SK-N-SH (cell line): ENCODE measurements at regions not wholly inside any gene's neighbourhood (a gene's known extent, or its start where the extent isn't known, plus 50 kb on each side); places are given as distances from the start of the nearest gene placed in this dataset.

Source experiments
- EP300 ChIP-seq, 2 experiments: IDR thresholded peaks; 2 replicates each; pipeline versions ENCODE4 v1.4.0 to v1.6.1; 2012; ENCODE audit warnings: borderline replicate concordance in 1 of 2, low read depth in 1 of 2, low read length in 1 of 2
- FOXM1 ChIP-seq: IDR thresholded peaks from 2 replicates; pipeline ENCODE4 v1.4.0; 2012; ENCODE audit warnings: low read depth, mild to moderate bottlenecking
- RAD21 ChIP-seq: IDR thresholded peaks from 2 replicates; pipeline ENCODE4 v1.6.1; 2012; ENCODE audit warnings: mild to moderate bottlenecking, low read length
- RCOR1 ChIP-seq: fragments of 150-350 bp; IDR thresholded peaks from 2 replicates; pipeline ENCODE4 v1.6.1; 2017; ENCODE audit warnings: antibody characterized with exemption, low read length
- RXRA ChIP-seq: IDR thresholded peaks from 2 replicates; pipeline ENCODE4 v1.4.0; 2012; ENCODE audit warnings: low read depth, mild to moderate bottlenecking, borderline replicate concordance
- TF ChIP-seq, protein P1 (sequence below): fragments of 200-600 bp; sonication (generic); IDR thresholded peaks from 2 replicates; pipeline ENCODE4 v1.6.1; 2017; ENCODE audit warnings: antibody characterized with exemption, mild to moderate bottlenecking, moderate library complexity

DNA sequence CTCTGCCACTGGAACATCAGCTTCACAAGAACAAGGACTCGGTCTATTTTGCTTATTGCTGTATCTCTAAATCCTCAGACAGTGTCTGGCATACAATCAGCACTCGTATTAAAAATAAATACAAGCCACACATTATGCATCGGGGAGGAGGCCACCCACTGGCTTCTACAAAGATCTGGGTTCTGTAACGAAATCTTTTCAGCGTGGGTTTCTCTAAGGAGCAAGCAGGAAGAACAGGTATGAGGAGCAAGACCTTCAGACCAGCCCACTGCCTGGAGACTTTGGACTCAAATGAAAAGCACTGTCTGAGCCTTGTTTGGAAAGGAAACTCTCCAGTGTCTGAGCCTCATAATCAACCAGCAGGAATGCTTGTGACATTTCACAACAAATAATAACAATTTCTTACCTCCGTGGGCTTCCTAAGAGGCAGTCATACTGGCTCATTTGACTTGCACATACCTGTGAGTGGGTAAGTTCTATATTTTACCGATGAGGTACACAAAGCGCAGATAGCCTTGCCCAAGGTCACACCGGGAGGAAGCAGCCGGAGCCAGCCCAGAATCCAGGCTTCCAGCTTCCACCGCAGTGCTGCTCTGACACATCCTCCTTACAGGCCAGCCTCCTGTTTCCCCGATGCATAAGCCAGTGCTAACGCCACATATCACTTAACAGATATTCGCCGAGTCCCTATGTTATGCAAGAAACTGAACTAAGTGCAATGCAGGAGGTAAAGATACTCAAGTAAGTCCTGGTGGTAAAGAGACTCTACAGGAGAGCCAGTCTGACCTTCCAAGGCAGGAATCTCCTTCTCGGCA, 118.6 kb upstream of the TNRC6C start:
- TF ChIP-seq, protein P1, sequence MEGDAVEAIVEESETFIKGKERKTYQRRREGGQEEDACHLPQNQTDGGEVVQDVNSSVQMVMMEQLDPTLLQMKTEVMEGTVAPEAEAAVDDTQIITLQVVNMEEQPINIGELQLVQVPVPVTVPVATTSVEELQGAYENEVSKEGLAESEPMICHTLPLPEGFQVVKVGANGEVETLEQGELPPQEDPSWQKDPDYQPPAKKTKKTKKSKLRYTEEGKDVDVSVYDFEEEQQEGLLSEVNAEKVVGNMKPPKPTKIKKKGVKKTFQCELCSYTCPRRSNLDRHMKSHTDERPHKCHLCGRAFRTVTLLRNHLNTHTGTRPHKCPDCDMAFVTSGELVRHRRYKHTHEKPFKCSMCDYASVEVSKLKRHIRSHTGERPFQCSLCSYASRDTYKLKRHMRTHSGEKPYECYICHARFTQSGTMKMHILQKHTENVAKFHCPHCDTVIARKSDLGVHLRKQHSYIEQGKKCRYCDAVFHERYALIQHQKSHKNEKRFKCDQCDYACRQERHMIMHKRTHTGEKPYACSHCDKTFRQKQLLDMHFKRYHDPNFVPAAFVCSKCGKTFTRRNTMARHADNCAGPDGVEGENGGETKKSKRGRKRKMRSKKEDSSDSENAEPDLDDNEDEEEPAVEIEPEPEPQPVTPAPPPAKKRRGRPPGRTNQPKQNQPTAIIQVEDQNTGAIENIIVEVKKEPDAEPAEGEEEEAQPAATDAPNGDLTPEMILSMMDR, result no peak
- no peak for TF ChIP-seq RAD21
- TF ChIP-seq EP300 (IDR thresholded peaks at IDR 0.05; ENCODE audit: borderline replicate concordance in 1 of 2, low read depth in 1 of 2, low read length in 1 of 2), result no peak
- TF ChIP-seq RCOR1, result no peak
- no peak for TF ChIP-seq FOXM1
- TF ChIP-seq RXRA, result no peak
